ENCODE measurements at regions not wholly inside any gene's neighbourhood (a gene's known extent, or its start where the extent isn't known, plus 50 kb on each side); places are given as distances from the start of the nearest gene placed in this dataset.

DNA sequence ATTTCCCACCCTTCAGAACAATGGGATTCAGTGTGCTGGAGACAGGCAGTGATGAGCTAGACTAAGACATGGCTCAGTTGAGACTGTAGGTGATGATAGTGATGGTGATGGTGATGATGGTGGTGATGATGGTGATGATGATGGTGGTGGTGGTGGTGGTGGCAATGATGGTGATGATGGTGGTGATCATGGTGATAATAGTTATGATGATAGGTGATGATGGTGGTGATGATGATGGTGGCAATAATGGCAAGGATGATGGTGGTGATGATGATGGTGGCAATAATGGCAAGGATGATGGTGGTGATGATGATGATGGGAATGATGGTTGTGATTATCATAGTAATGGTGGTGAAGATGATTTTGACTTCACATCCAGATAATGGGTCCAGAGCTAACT is 176.7 kb downstream of the NXNL2 start:
- H3K4me3 ChIP-seq (ENCODE audit: low read depth, low read length), result no peak overlapping the region
- TF ChIP-seq, protein P1, sequence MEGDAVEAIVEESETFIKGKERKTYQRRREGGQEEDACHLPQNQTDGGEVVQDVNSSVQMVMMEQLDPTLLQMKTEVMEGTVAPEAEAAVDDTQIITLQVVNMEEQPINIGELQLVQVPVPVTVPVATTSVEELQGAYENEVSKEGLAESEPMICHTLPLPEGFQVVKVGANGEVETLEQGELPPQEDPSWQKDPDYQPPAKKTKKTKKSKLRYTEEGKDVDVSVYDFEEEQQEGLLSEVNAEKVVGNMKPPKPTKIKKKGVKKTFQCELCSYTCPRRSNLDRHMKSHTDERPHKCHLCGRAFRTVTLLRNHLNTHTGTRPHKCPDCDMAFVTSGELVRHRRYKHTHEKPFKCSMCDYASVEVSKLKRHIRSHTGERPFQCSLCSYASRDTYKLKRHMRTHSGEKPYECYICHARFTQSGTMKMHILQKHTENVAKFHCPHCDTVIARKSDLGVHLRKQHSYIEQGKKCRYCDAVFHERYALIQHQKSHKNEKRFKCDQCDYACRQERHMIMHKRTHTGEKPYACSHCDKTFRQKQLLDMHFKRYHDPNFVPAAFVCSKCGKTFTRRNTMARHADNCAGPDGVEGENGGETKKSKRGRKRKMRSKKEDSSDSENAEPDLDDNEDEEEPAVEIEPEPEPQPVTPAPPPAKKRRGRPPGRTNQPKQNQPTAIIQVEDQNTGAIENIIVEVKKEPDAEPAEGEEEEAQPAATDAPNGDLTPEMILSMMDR (IDR thresholded peaks at IDR 0.05; ENCODE audit: low read depth, low read length, missing control alignments), result no peak
- in situ Hi-C loops (cut with HindIII; ENCODE audit: low sequenced_read_pairs), result no loop called here
- no peak for DNase-seq (ENCODE audit: low read depth)

GRCh38 chr9:88712484-88712883 is 177.5 kb downstream of the NXNL2 start:
- H3K4me3 ChIP-seq (ENCODE audit: low read depth, low read length), result no peak overlapping the region
- no peak for DNase-seq (ENCODE audit: low read depth)
- in situ Hi-C loops (cut with HindIII; ENCODE audit: low sequenced_read_pairs), result no loop called here
- TF ChIP-seq, protein P1 (IDR thresholded peaks at IDR 0.05; ENCODE audit: low read depth, low read length, missing control alignments), result no peak

GRCh38 chr9:88713010-88713409 is 178.0 kb downstream of the NXNL2 start:
- in situ Hi-C loops (cut with HindIII; ENCODE audit: low sequenced_read_pairs), result no loop called here
- no peak for DNase-seq (ENCODE audit: low read depth)
- TF ChIP-seq, protein P1 (IDR thresholded peaks at IDR 0.05; ENCODE audit: low read depth, low read length, missing control alignments), result no peak
- H3K4me3 ChIP-seq (ENCODE audit: low read depth, low read length), result no peak overlapping the region

DNA sequence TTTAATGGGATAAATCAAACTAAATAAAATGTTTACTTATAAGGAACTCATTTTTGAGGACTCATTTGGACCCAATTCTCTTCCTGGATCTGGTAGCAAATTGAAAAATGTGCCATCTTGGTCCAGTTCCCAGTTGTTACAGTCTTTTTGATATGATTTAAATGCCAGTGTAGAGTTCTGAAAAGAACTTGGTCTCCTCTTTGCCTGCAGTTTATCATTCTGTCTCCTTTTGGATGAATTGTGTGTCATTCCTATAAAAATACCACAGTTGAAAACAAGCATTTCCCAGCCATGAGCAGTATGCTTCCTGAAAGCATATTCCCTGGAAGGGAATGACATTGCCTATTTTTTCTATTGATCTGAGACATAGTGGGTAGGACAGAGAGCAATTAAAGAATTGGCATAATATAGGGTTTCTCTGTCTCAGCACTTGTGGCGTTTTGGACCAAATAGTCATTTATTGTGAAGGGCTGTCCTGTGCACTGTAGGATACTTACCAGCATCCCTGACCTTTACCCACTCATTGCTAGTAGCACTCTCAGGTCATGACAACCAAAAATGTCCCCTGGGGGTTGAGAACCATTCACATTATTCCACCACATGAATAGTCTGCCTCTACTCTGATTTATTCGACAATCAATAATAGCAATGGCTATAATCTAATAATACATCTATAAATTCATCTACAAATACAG is 181.8 kb downstream of the NXNL2 start:
- no peak overlapping the region for H3K4me3 ChIP-seq (ENCODE audit: low read depth, low read length)
- no peak for DNase-seq (ENCODE audit: low read depth)
- TF ChIP-seq, protein P1 (IDR thresholded peaks at IDR 0.05; ENCODE audit: low read depth, low read length, missing control alignments), result no peak
- in situ Hi-C loops (cut with HindIII; ENCODE audit: low sequenced_read_pairs), result no loop called here

DNA sequence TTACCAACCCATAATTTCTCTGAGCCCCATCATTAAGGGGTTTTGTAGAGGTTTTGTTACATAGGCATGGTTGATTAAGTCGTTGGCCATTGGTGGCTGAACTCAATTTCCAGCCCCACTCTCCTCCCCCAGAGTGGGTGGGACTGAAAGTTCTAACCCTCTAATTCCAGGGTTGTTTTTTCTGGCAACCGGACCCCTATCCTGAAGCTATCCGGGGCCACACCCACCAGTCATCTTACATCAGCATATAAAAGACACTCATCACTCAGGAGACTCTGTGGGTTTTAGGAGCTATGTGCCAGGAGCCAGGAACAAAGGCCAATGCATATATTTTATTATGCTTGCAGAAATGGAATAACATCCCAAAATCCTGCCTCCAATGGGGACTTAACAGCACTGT is 186.0 kb downstream of the NXNL2 start:
- no peak for DNase-seq (ENCODE audit: low read depth)
- in situ Hi-C loops (cut with HindIII; ENCODE audit: low sequenced_read_pairs), result no loop called here
- H3K4me3 ChIP-seq (ENCODE audit: low read depth, low read length), result no peak overlapping the region
- TF ChIP-seq, protein P1 (IDR thresholded peaks at IDR 0.05; ENCODE audit: low read depth, low read length, missing control alignments), result no peak

- H3K4me3 ChIP-seq (ENCODE audit: low read depth, low read length), result no peak overlapping the region
- TF ChIP-seq, protein P1 (IDR thresholded peaks at IDR 0.05; ENCODE audit: low read depth, low read length, missing control alignments), result no peak
- in situ Hi-C loops (cut with HindIII; ENCODE audit: low sequenced_read_pairs), result no loop called here
- DNase-seq (ENCODE audit: low read depth), result no peak
These were observed 186.7 kb downstream of the NXNL2 start for GRCh38 chr9:88721495-88722279.
